NB4 (cell line): ENCODE measurements at regions not wholly inside any gene's neighbourhood (a gene's known extent, or its start where the extent isn't known, plus 50 kb on each side); places are given as distances from the start of the nearest gene placed in this dataset.

Experiments used
- POLR2A ChIP-seq: IDR thresholded peaks from 2 replicates; pipeline ENCODE4 v1.6.1; 2011; ENCODE audit warnings: mild to moderate bottlenecking; ENCODE audit not compliant: insufficient read length; ENCODE audit errors: extremely low read depth
- TF ChIP-seq, protein P1 (sequence below): IDR thresholded peaks from one replicate; pipeline ENCODE4 v1.5.1; 2012; ENCODE audit warnings: low read depth, low read length
- TF ChIP-seq, protein P2 (sequence below): IDR thresholded peaks from 2 replicates; pipeline ENCODE4 v1.6.1; 2011; ENCODE audit warnings: low read depth, low read length

DNA sequence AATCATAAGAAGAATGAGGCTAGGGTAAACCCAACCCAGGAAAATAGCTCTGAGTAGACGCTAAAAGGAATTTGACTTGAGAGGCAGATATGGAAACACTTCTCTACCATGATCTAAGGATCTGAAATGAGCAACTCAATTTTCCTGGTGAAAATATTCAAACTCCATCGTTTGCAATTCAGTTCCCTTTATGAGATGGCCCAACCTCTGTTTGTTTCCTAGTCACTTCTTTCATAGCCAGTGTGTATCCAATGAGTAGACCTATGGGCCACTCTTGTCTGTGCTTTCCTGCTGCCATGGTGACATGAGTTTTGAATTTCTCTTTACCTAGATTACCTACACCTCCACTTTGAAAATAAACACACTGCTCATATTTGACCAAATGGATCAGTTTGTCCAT is 176.2 kb upstream of the GPRIN3 start:
- TF ChIP-seq, protein P1, sequence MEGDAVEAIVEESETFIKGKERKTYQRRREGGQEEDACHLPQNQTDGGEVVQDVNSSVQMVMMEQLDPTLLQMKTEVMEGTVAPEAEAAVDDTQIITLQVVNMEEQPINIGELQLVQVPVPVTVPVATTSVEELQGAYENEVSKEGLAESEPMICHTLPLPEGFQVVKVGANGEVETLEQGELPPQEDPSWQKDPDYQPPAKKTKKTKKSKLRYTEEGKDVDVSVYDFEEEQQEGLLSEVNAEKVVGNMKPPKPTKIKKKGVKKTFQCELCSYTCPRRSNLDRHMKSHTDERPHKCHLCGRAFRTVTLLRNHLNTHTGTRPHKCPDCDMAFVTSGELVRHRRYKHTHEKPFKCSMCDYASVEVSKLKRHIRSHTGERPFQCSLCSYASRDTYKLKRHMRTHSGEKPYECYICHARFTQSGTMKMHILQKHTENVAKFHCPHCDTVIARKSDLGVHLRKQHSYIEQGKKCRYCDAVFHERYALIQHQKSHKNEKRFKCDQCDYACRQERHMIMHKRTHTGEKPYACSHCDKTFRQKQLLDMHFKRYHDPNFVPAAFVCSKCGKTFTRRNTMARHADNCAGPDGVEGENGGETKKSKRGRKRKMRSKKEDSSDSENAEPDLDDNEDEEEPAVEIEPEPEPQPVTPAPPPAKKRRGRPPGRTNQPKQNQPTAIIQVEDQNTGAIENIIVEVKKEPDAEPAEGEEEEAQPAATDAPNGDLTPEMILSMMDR = no peak
- TF ChIP-seq, protein P2, sequence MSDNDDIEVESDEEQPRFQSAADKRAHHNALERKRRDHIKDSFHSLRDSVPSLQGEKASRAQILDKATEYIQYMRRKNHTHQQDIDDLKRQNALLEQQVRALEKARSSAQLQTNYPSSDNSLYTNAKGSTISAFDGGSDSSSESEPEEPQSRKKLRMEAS = no peak
- TF ChIP-seq POLR2A = no peak
